Activated CD8-positive, alpha-beta memory T cell treated with anti-CD3 and anti-CD28 coated beads for 48 hours (primary cell): ENCODE measurements at regions not wholly inside any gene's neighbourhood (a gene's known extent, or its start where the extent isn't known, plus 50 kb on each side); places are given as distances from the start of the nearest gene placed in this dataset.
A peak's percentile ranks its signal among the peaks of the same experiment; 100 is the strongest.

Source experiments
- DNase-seq, 3 experiments: peaks; one replicate each; pipeline ENCODE4 v3.0.0-alpha.2; 2020; ENCODE audit warnings: low read depth in 2 of 3, low spot score in 2 of 3

DNA sequence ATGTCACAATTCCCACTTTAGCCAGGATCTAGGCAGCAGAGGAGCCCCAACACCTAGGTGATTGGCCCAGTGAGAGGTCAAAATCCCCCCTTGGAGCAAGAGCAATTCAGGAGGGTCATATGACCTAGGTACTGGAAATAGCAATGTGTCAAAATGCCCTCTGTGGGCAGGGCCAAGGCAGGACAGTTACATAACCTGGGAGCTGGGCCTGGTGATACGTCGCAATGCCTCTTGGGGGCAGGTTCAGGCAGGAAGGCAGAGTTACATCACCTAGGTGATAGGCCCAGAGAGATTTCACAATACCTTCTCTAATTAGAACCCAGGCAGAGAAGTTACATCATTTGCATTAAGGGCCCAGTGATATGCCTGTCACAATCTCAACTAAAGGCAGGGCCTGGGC, 1906.3 kb downstream of the TP53TG3F start:
- no peak for DNase-seq

DNA sequence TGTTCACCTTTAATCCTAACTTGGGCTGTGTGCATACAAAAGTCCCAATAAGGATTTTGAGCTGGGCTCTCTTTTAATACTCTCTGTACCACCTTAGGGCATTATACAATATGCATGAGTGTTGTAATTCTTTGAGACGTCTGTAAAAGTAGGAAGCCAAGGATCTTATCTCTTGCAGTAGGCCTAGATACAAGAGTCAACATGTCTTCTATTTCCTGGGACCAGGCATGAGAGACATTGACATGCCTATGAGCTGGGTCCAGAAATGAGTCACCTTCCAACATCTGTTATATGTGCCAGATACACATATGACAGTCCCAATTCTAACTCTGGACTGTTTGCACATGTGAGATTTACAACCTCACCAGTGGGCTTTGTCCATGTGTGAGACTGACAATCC, 1911.2 kb downstream of the TP53TG3F start:
- DNase-seq = no peak

DNA sequence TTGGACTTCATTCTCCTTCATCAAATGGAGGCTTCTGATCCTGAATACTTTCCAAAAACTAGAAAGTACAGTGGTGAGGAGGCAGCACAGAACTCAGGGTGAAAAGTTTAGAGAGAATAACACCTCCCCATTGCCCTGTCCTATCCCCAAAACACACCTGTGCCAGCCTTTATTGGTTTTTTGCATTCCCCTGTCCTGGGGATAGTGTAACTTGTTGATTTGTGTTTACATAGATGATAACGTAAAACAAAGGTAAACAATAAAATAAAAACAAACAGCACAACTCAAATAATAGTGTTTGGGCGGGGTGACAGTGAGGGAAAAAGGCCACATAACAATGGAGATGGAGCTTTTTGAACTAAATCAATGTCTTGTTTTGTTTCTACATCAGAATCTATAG, 1917.7 kb downstream of the TP53TG3F start:
- DNase-seq = no peak

DNA sequence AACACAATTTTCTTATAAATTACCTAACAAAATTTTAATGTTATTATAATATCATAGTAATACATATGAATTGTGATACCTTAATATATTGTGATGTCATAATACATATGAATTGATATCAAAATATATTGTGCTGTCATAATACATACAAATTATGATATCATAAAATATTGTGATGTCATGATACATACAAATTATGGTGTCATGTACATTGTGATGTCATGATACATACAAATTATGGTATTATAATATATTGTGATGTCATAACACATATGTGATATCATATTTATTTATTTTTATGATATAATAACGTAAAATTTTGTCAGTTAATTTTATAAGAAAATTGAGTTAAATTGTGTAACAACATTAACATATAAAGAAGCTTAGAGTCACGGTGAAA, 1927.2 kb downstream of the TP53TG3F start:
- DNase-seq = no peak

DNA sequence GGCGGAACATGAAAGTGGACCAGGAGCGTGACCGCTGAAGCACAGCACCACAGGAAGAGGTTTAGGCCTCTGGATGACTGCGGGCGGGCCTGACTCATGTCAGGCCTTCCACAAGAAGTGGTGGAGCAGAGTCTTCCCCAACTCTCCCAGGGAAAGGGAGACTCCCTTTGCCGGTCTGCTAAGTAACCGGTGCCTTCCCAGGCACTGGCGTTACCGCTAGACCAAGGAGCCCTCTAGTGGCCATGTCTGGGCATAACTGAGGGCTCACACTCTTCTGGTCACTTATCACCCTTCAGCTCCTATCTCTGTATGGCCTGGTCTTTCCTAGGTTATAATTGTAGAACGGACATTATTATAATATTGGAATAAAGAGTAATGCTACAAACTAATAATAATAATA, 1931.9 kb downstream of the TP53TG3F start:
- no peak for DNase-seq

DNA sequence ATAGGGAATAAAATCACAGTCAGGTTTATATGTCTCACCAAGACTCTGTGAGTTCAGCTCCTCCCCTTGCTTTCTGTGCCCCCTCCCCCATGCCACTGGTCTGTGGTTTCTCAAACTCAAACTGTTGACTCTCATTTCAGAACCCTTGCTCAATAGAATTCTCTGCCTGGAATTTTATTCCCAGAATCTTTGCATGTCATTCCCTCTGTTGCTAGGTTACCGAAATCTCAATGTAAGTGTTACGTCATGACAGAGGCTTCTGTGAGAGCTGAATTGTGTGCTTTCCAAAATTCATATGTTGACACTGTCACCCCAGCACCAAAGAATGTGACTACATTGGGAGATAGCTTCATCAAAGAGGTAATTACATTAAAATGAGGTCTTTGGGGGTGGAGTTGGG, 1938.8 kb downstream of the TP53TG3F start:
- no peak for DNase-seq

DNA sequence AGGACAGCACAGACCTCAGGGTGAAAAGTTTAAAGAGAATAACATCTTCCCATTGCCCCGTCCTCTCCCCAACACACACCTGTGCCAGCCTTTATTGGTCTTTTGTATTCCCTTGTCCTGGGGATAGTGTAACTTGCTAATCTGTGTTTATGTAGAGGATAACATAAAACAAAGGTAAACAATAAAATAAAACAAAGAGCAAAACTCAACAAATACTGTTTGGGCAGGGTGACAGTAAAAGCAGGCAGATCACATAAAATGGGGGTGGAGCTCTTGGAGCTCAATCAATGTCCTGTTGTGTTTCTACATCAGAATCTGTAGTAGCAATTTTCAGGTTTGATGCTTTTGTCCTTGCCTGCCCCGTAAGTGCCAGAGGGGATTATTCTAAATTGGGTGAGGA, 1939.7 kb downstream of the TP53TG3F start:
- no peak for DNase-seq

DNA sequence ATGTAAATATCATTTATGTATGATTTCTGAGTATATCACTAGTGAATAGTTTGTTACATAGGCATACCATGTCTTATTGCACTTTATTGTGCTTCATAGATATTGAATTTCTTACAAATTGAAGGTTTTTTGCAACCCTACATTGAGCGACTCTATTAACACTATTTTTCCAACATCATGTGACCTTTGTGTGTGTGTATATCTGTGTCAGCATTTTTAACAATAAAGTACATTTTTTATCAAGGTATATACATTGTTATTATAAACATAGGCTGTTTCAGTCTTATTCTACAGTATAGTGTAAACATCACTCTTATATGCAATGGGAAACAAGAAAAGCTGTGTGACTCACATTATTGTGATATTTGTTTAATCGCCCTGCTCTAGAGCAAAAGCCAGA, 1944.9 kb downstream of the TP53TG3F start:
- no peak for DNase-seq

DNA sequence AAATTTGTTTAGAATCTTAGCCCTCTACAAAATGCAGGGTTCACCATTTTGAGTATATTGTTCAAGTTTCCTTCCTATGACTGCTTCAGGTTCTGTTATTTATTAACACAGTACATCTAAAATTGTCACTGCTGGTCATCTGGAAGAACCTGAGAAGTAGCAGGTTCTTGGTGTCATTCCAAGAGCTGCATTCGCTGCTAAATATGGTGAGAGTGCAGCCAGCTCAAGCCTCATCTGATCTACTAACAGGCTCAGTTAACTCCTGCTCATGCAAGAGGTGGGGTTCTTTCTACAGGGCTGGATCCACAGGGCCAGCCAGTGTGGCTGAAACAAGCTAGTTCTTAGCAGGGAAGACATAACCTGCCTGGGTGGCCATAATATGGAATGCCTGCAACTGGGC, 1946.1 kb downstream of the TP53TG3F start:
- DNase-seq = no peak

DNA sequence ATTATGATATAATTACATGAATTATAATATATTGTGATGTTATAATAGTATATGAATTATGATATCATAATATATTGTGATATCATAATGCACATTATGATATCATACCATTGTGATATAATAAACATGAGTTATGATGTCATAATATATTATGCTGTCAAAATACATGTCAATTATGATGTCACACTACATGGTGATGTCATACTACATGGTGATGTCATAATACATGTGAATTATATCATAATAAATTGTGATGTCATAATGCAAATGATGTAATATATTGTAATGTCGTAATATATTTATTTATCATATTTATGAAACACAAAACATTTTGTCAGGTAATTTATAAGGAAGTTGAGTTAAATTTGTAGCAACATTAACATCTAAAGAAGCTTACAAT, 1950.1 kb downstream of the TP53TG3F start:
- no peak for DNase-seq

DNA sequence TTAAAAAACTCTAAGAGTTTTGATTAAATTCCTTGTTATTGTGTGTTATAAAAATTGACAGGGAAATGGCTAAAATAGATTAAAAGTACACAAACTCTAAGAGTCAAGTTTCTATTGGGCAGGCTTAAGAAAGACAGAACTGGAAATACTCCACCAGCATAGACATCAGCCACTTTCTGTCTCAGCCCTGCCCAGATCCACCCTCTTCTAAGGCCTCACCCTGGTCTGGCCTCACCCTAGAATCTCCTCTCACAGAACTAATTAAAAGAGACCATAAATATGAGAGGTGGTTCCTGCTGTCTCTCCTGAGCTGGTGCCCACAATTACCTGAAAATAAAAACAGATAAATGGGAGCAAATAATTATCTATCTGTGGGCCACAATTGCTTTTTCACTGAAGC, 1951.0 kb downstream of the TP53TG3F start:
- no peak for DNase-seq

DNA sequence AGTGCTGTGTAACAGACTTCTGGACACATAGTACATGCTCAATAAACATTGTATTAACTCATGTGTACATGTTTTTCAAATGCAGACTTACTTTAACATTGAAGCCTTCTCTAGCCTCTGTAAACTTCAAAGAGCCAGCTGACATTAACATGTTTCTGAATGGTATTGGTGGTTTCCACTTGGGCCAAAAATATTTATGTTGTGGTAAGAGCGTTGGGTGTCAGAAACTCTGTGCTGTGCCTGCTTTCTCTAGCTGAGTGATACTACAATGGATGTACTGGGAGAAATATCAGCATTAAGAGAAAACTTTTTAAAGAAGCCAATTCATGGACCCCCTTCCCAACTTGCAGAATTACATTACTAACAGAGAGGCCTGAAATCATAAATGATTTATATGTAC, 1951.7 kb downstream of the TP53TG3F start:
- DNase-seq = no peak

DNA sequence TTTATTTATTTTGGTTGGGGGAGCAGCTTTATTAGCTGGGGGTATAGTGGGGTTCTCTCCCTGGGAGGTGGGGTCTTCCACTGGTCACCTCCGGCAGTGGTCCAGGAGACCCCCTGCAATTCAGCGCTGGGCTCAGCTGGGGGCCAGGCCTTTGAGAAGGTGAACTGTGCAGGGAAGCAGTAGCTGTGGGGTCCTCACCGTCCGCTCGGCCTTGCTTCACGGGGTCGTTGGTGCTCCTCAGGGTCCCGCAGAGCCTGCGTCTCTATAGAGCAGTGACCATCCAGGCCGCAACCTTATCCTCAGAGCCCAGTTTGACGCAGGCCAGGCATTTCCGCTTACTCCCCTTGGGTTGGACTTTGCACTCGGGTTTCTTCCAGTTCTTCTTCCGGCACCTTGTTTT, 1954.7 kb downstream of the TP53TG3F start:
- no peak for DNase-seq

DNA sequence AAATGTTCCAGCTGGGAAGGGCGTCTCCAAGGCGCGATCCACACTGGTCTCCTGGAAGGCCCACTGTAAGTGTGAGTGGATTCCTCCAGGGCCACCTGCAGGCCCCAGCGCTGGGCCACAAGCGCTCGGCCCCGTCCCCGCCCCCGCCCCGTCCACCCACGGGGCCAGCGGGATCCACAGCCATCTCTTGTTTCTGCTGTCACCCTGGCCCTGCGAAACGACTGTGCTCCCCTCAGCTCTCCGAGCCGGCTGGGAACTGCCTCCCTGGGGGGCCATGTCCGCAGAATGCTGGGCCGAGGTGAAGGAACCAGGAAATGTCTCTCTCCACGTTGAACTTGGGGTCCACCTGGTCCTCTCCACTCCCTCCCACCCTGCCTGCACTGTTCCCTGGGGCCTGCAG, 1955.2 kb downstream of the TP53TG3F start:
- no peak for DNase-seq

DNA sequence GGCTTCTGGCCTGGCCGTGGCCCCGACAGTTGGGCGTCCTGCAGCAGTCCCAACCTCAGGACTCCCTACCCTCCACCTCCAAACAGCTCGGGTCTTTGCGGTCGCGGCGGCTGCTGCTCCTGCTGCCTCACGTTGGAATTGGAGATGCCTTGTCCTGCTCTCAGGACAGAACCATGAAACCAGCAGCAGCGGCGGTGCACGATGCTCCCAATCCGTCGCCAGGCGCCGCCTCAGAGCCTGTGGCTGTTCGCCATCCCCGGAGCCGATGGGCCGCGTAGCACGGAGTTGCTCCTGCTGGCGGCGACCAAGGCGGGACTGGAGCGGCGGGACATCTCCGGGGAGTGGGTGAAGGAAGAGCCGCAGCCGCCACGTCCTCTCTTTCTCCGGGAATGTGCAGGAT, 1965.9 kb downstream of the TP53TG3F start:
- no peak for DNase-seq

DNA sequence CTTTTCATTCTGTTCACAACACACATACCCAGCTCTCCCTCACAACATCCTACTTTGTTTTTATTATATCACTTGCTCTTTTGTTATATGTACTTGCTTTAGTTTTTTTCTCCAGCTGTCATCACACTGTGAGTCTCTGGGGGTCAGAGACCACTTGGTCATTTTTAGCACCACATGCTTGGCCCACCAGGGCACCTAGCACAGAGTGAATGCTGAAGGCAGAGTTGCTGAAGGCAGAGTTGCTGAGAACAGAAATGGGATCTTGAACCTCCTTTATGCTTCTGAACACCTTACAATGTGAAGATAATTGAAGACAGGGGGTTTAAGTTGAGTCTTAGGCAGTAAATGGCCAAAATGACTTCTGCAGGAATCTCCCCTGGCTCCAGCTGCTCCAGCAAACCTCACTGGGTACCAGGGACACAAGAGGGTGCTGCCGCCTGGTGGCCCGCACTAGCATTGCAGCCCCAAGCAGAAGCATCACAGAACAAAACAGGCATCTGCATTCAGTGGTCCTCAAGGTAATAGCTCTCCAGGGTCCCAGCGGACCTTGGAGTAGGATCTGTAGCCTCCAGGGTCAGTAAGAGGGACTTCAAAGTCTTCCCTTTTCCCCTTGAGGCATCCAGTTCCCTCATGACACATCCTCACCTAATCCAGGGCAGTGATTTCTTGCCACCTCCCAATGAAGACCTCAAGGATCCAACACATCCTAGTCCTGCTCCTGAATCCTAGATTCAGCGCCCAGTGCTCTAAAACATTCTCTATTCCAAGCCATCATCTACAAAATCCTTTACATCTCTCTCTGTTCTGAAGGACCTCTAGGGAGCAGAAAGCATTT, 1972.6 kb downstream of the TP53TG3F start:
- DNase-seq = peak in 1 of 3 experiments; percentile 3

DNA sequence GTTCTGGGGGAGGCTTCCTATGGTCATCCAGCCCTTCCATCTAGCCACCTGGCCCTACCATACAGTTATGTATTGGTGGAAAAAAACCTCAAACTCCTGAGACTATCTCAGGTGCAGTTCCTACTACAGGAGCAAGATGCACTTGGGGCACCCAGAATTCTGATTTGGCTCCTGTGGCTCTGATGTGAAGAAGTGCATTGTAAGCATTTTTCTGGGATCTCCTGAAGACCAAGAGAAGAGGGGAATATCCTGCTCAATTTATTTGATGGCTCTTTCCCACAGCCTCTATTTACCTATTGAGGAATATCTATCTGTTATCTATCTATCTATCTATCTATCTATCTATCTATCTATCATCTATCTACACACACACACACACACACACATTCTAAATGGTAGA, 1981.5 kb downstream of the TP53TG3F start:
- DNase-seq = no peak

DNA sequence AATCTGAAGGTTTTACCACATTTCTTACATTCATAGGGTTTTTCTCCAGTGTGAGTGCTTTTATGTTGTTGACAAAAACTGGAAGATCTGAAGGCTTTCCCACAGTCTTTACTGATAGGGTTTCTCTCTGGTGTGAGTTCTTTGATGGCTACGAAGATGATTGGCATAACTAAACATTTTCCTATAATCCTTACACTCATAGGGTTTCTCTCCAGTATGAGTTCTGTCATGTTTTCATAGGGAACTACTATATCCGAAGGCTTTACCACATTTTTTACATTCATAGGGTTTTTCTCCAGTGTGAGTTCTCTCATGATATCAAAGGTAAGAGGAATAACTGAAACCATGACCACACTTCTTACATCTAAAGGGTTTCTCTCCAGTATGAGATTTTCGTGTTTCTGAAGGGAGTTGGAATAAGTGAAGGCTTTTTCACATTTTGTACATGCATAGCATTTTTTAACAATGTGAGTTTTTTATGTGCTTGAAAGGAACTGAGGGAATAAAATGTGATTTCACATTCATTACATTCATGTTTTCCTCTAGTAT, 1987.7 kb downstream of the TP53TG3F start:
- DNase-seq = no peak

DNA sequence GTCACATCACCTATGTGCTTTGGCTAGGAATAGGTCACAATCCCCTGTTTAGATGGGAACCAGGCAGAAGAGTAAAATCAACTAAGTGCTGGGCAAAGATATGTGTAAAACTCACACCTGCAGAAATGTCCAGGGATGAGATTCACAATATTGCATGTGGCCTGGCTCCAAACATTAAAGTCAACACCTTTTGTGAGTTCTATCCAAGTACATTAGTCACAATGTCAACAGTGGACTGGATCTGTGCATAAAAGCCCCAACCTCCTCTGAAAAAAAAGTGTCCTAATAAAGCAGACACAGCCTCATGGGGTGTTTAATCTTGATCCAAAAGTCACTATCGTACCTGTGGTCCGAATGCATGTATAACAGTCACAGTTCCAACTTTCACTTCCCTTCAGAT, 1990.3 kb downstream of the TP53TG3F start:
- no peak for DNase-seq

DNA sequence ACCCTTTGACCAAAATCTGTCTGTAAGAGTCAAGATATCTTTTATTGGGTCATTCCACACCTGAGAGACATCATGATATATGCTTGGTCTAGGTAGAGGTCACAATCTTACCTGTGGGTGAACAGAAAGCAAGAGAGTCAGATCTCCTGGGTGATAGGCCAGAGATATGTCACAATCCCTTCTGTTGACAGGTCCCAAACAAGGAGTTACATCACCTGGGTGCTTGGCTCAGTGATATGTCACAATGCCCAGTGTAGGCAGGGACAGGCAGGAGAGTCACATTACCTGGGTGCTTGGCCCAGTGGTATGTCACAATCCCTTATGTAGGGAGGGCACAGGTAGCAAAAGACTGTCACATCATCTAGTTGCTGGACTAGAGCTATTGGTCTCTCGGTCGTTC, 1991.2 kb downstream of the TP53TG3F start:
- no peak for DNase-seq

DNA sequence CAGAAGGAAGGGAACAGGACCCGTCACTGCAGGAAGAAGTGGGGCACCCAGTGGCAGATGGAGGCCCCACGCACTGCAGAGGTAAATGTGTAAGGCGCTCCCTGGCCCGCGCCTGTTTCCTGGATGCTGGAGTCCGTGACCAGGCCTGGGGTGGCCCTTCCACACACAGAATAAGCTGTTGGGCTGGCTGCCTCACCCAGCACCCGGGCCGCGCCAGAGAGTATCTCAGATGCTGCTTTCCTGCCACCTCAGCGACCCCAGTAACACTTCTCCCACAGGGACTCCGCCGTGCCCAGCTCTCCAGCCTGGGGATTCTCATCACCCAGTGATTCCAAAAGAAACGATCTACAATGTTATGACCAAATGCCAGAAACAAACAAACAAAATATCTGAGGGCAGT, 1993.1 kb downstream of the TP53TG3F start:
- DNase-seq = no peak

DNA sequence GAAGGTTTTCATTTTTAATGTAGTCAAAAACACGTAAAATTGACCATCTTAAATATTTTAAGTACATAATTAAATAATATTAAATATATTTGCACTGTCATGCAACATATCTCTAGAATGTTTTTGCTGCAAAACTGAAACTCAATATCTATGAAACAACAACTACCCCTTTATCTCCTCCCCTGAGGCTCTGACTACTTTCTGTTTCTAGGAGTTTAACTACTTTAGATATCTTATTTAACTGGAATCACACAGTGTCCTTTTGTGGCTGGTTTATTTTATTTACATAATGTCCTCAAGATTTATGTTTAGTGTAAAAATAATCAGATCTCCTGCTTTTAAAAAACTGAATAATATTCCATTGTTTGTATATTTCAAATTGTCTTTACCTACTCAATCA, 2003.9 kb downstream of the TP53TG3F start:
- no peak for DNase-seq

DNA sequence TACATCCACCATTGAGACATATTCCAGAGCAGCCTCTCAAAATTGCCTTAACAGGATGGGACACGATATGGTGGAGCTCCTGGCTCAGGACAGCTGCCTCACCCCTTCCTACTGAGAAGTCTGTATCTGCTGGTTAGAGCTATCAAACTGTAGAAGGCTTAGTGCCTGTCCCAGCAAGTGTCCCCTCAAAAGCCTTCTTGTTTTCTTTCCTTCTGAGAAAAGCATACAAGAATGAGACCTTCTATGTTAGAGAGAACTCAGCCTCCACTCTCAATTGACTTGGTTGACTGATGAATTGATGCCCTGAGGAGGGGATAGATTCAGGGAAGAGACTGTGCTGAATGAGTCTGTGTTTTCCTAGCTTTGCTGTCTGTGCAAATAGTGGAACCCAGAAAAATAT, 2020.9 kb downstream of the TP53TG3F start:
- DNase-seq = no peak
